ENCODE measurements at regions not wholly inside any gene's neighbourhood (a gene's known extent, or its start where the extent isn't known, plus 50 kb on each side); places are given as distances from the start of the nearest gene placed in this dataset.

DNA sequence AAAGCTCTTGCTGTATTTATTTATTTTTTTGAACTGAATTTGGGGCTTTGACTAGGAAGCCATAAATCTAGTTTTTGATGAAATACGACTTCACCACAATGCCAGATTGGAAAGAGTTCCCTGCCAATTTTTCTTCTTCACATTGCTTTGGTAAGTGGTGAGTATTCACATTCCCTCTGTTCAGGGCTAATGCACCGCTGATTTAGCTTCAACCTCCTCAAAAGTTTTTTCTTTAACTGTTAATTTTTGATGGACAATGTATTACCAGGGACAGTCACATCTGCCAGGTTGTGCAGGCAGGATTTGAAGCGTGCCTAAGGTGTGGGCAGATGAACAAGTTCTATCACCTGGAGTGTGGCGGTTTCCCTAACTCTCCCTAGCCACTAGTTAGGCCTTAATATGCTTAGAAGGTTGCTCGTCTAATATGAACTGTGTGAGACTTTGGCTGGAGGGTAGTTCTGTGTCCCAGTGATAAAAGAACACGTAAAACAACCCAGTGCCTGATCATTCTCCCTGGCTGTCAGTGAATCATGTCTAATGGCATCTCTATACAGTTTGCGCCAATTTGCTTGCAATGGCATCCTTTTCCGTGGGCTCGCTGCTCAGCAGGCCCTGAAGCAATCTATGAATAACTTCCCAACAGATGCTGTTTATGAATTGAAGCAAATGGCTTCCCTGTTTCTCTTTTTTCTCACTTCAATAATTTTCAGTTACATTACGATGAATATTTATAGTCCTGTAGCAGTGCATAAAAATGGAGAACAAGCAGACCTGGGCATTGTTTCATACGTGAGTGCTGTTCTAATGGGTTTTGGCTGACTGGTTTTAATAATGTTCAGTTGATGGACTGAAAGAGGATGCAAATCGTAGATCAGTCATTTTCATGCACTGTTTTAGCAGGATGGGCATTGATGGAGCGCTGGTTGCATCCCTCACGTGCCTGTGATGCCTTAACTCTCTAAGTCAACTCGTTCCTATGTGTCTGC lies 243.2 kb upstream of the SUCLG2 start:
- no peaks in the 10 kb centered on the region for H3K27me3 ChIP-seq (ENCODE audit: control insufficient read depth in 2 of 2, insufficient read depth in 1 of 2, low read length in 1 of 2)
- no peak overlapping the region for H3K27ac ChIP-seq (ENCODE audit: low read depth in 1 of 2, low read length in 1 of 2)
- H3K9me3 ChIP-seq (ENCODE audit: control insufficient read depth in 2 of 2, insufficient read depth in 1 of 2, low read length in 1 of 2) = no peaks in the 10 kb centered on the region
- no peak for DNase-seq (ENCODE audit: low read depth in 6 of 9, low spot score in 9 of 9)
- no peak overlapping the region for H3K4me3 ChIP-seq (ENCODE audit: low read length in 2 of 2)
- H3K36me3 ChIP-seq (ENCODE audit: control insufficient read depth in 2 of 2, insufficient read depth in 2 of 2, low read length in 1 of 2) = no peaks in the 10 kb centered on the region
- WGBS = 91% methylated on average over 15 of the region's 15 CpGs
- no peaks in the 10 kb centered on the region for H3K4me1 ChIP-seq (ENCODE audit: control insufficient read depth in 2 of 2, insufficient read depth in 2 of 2, low read length in 2 of 2)

DNA sequence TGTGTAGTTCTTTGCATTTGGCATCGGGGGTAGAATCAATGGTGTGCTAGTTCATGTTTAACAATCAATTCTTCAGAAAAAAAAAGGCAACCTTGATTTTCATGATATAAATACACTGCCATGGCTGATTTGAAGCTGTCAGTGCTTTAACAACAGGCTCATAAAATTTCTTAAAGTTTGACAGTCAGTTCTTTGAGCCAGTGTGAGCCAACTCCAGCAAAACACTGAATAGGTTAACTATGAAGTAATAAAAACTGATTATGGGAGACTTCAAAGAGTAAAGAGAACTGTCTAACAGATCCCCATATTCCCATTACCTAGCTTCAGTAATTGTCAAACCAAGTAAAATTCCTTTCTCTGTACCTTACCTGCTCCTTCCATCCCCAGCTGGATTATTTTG lies 241.7 kb upstream of the SUCLG2 start:
- Histone ChIP-seq H3K36me3 (ENCODE audit: control insufficient read depth in 2 of 2, insufficient read depth in 2 of 2, low read length in 1 of 2) (no peaks in the 10 kb centered on the region), H3K4me3 (ENCODE audit: low read length in 2 of 2) (no peak overlapping the region), H3K4me1 (ENCODE audit: control insufficient read depth in 2 of 2, insufficient read depth in 2 of 2, low read length in 2 of 2) (no peaks in the 10 kb centered on the region), H3K27ac (ENCODE audit: low read depth in 1 of 2, low read length in 1 of 2) (no peak overlapping the region), H3K27me3 (ENCODE audit: control insufficient read depth in 2 of 2, insufficient read depth in 1 of 2, low read length in 1 of 2) (no peaks in the 10 kb centered on the region), H3K9me3 (ENCODE audit: control insufficient read depth in 2 of 2, insufficient read depth in 1 of 2, low read length in 1 of 2) (no peaks in the 10 kb centered on the region)
- no peak for DNase-seq (ENCODE audit: low read depth in 6 of 9, low spot score in 9 of 9)
- 92% methylated on average over 1 of the region's 1 CpG for WGBS

DNA sequence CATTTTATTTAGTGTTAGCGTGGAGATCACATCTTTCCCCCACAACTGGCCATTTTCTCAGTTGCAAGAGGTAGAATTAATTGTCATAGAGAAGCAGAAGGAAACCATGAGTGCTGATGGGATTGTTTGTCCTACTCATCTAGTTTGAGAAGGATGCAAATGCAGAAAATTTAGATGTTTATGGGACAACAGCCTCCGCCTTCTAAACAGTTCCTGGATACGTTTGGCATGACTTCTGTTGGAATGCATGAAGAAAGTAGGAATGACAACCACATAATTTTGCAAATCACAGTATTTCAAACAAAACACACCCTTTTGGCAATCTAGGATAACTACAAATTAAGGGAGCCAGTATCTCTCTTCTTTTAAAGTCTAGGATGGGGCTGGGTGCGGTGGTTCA lies 240.1 kb upstream of the SUCLG2 start:
- Histone ChIP-seq H3K9me3 (ENCODE audit: control insufficient read depth in 2 of 2, insufficient read depth in 1 of 2, low read length in 1 of 2) (no peaks in the 10 kb centered on the region), H3K27me3 (ENCODE audit: control insufficient read depth in 2 of 2, insufficient read depth in 1 of 2, low read length in 1 of 2) (no peaks in the 10 kb centered on the region), H3K36me3 (ENCODE audit: control insufficient read depth in 2 of 2, insufficient read depth in 2 of 2, low read length in 1 of 2) (no peaks in the 10 kb centered on the region), H3K4me1 (ENCODE audit: control insufficient read depth in 2 of 2, insufficient read depth in 2 of 2, low read length in 2 of 2) (no peaks in the 10 kb centered on the region), H3K27ac (ENCODE audit: low read depth in 1 of 2, low read length in 1 of 2) (no peak overlapping the region), H3K4me3 (ENCODE audit: low read length in 2 of 2) (no peak overlapping the region)
- WGBS = 92% methylated on average over 4 of the region's 4 CpGs
- no peak for DNase-seq (ENCODE audit: low read depth in 6 of 9, low spot score in 9 of 9)

GRCh38 chr3:67884345-67884744 lies 229.9 kb upstream of the SUCLG2 start:
- Histone ChIP-seq H3K4me3 (ENCODE audit: low read length in 2 of 2) (no peak overlapping the region), H3K27ac (ENCODE audit: low read depth in 1 of 2, low read length in 1 of 2) (no peak overlapping the region), H3K9me3 (ENCODE audit: control insufficient read depth in 2 of 2, insufficient read depth in 1 of 2, low read length in 1 of 2) (no peaks in the 10 kb centered on the region), H3K36me3 (ENCODE audit: control insufficient read depth in 2 of 2, insufficient read depth in 2 of 2, low read length in 1 of 2) (no peaks in the 10 kb centered on the region), H3K27me3 (ENCODE audit: control insufficient read depth in 2 of 2, insufficient read depth in 1 of 2, low read length in 1 of 2) (no peaks in the 10 kb centered on the region), H3K4me1 (ENCODE audit: control insufficient read depth in 2 of 2, insufficient read depth in 2 of 2, low read length in 2 of 2) (no peaks in the 10 kb centered on the region)
- DNase-seq (ENCODE audit: low read depth in 6 of 9, low spot score in 9 of 9) = no peak
- WGBS = 92% methylated on average over 1 of the region's 1 CpG

GRCh38 chr3:67883766-67884165 lies 229.4 kb upstream of the SUCLG2 start:
- H3K4me3 ChIP-seq (ENCODE audit: low read length in 2 of 2) = no peak overlapping the region
- no peaks in the 10 kb centered on the region for H3K36me3 ChIP-seq (ENCODE audit: control insufficient read depth in 2 of 2, insufficient read depth in 2 of 2, low read length in 1 of 2)
- H3K27me3 ChIP-seq (ENCODE audit: control insufficient read depth in 2 of 2, insufficient read depth in 1 of 2, low read length in 1 of 2) = no peaks in the 10 kb centered on the region
- no peaks in the 10 kb centered on the region for H3K9me3 ChIP-seq (ENCODE audit: control insufficient read depth in 2 of 2, insufficient read depth in 1 of 2, low read length in 1 of 2)
- no peaks in the 10 kb centered on the region for H3K4me1 ChIP-seq (ENCODE audit: control insufficient read depth in 2 of 2, insufficient read depth in 2 of 2, low read length in 2 of 2)
- DNase-seq (ENCODE audit: low read depth in 6 of 9, low spot score in 9 of 9) = no peak
- H3K27ac ChIP-seq (ENCODE audit: low read depth in 1 of 2, low read length in 1 of 2) = no peak overlapping the region
- 95% methylated on average over 2 of the region's 2 CpGs for WGBS

DNA sequence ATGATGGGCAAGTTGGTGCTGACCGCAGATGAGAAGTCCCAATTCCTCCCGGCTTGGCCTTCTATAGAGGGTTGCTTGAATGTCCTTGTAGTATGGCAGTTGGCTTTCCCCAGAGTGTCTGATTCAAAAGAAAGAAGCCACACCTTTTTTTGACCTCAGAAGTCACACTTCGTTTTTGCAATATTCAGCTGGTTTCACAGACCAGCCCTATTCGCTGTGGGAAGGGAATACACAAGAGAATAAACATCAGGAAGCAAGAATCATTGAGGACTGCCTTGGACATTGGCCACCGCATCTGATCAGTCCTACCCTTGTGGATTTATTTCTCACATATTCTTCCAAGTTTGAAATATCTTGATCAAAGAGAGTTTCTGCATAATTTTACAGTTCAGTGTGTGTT lies 228.6 kb upstream of the SUCLG2 start:
- DNase-seq (ENCODE audit: low read depth in 6 of 9, low spot score in 9 of 9) = no peak
- Histone ChIP-seq H3K4me1 (ENCODE audit: control insufficient read depth in 2 of 2, insufficient read depth in 2 of 2, low read length in 2 of 2) (no peaks in the 10 kb centered on the region), H3K4me3 (ENCODE audit: low read length in 2 of 2) (no peak overlapping the region), H3K9me3 (ENCODE audit: control insufficient read depth in 2 of 2, insufficient read depth in 1 of 2, low read length in 1 of 2) (no peaks in the 10 kb centered on the region), H3K27me3 (ENCODE audit: control insufficient read depth in 2 of 2, insufficient read depth in 1 of 2, low read length in 1 of 2) (no peaks in the 10 kb centered on the region), H3K36me3 (ENCODE audit: control insufficient read depth in 2 of 2, insufficient read depth in 2 of 2, low read length in 1 of 2) (no peaks in the 10 kb centered on the region), H3K27ac (ENCODE audit: low read depth in 1 of 2, low read length in 1 of 2) (no peak overlapping the region)
- WGBS = 89% methylated on average over 5 of the region's 5 CpGs

DNA sequence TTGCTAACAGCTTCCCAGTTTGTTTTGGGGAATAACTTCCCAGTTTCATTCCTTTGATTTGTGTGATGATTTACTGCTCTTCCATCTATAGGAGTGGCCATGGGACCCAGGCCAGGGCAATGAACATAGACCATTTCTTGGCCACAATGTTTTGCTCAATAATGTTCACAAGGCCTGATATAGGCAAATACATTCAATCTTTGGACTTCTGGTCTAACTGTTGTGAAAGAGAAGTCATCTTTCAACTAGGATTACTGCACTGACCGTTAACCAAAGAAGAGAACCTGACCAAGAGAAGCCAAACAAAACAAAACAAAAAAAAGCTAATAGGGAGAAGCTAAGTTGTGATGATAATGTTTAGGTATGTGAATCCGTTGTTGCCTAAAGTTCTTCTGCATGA lies 221.8 kb upstream of the SUCLG2 start:
- Histone ChIP-seq H3K4me3 (ENCODE audit: low read length in 2 of 2) (no peak overlapping the region), H3K36me3 (ENCODE audit: control insufficient read depth in 2 of 2, insufficient read depth in 2 of 2, low read length in 1 of 2) (no peaks in the 10 kb centered on the region), H3K27ac (ENCODE audit: low read depth in 1 of 2, low read length in 1 of 2) (no peak overlapping the region), H3K27me3 (ENCODE audit: control insufficient read depth in 2 of 2, insufficient read depth in 1 of 2, low read length in 1 of 2) (no peaks in the 10 kb centered on the region), H3K4me1 (ENCODE audit: control insufficient read depth in 2 of 2, insufficient read depth in 2 of 2, low read length in 2 of 2) (no peaks in the 10 kb centered on the region), H3K9me3 (ENCODE audit: control insufficient read depth in 2 of 2, insufficient read depth in 1 of 2, low read length in 1 of 2) (no peaks in the 10 kb centered on the region)
- WGBS = 86% methylated on average over 2 of the region's 2 CpGs
- no peak for DNase-seq (ENCODE audit: low read depth in 6 of 9, low spot score in 9 of 9)

- DNase-seq (ENCODE audit: low read depth in 6 of 9, low spot score in 9 of 9) = no peak
- Histone ChIP-seq H3K27me3 (ENCODE audit: control insufficient read depth in 2 of 2, insufficient read depth in 1 of 2, low read length in 1 of 2) (no peaks in the 10 kb centered on the region), H3K9me3 (ENCODE audit: control insufficient read depth in 2 of 2, insufficient read depth in 1 of 2, low read length in 1 of 2) (no peaks in the 10 kb centered on the region), H3K27ac (ENCODE audit: low read depth in 1 of 2, low read length in 1 of 2) (no peak overlapping the region), H3K36me3 (ENCODE audit: control insufficient read depth in 2 of 2, insufficient read depth in 2 of 2, low read length in 1 of 2) (no peaks in the 10 kb centered on the region), H3K4me1 (ENCODE audit: control insufficient read depth in 2 of 2, insufficient read depth in 2 of 2, low read length in 2 of 2) (no peaks in the 10 kb centered on the region), H3K4me3 (ENCODE audit: low read length in 2 of 2) (no peak overlapping the region)
- 89% methylated on average over 3 of the region's 3 CpGs for WGBS
These were observed 221.4 kb upstream of the SUCLG2 start for GRCh38 chr3:67875858-67876257.

DNA sequence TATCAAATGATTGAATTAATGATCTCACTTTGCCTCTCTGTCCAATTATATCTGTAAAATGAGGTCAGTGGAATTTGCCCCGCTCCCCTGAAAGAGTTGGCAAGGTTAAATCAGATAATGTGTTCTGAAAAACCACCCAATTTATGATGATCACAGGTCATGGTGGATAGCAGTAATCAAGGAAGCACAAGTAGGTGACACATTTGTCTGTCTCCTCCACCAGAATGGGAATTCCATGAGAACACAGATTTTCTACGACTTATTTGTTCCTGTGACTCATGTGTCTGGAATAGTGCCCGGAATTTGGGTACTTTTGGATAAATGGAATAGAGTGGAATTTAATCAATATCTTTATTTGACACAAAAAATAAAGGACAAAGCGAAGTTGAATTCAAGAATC lies 220.9 kb upstream of the SUCLG2 start:
- no peak overlapping the region for H3K4me3 ChIP-seq (ENCODE audit: low read length in 2 of 2)
- DNase-seq (ENCODE audit: low read depth in 6 of 9, low spot score in 9 of 9) = no peak
- H3K27ac ChIP-seq (ENCODE audit: low read depth in 1 of 2, low read length in 1 of 2) = no peak overlapping the region
- no peaks in the 10 kb centered on the region for H3K36me3 ChIP-seq (ENCODE audit: control insufficient read depth in 2 of 2, insufficient read depth in 2 of 2, low read length in 1 of 2)
- H3K4me1 ChIP-seq (ENCODE audit: control insufficient read depth in 2 of 2, insufficient read depth in 2 of 2, low read length in 2 of 2) = no peaks in the 10 kb centered on the region
- no peaks in the 10 kb centered on the region for H3K9me3 ChIP-seq (ENCODE audit: control insufficient read depth in 2 of 2, insufficient read depth in 1 of 2, low read length in 1 of 2)
- H3K27me3 ChIP-seq (ENCODE audit: control insufficient read depth in 2 of 2, insufficient read depth in 1 of 2, low read length in 1 of 2) = no peaks in the 10 kb centered on the region
- WGBS = 86% methylated on average over 4 of the region's 4 CpGs
